ENCODE measurements at regions not wholly inside any gene's neighbourhood (a gene's known extent, or its start where the extent isn't known, plus 50 kb on each side); places are given as distances from the start of the nearest gene placed in this dataset.

DNA sequence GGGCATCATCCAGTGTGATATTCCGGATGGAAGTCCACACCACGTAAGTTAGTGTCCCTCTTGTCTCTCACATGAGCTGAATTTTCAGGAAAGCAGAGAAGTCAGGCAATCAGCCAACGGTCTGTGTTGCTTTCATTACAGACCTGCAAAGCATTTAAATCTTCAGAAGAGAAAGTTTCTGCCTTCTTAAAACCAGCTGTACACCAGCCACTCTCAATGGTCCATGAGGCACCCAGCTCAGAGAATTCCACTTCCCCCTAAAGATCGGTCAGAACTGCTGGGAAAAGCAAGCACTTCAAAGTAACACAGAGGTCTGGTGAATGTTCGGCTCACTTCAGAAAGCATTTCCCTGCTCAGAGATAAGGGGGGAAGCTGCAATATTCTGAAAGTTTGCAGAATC is 903.7 kb downstream of the EPHA3 start:
- H2AFZ ChIP-seq (ENCODE audit: low read length) = peak overlapping the region; percentile 82
- no peak overlapping the region for H3K27ac ChIP-seq (replicated peaks; ENCODE audit: low read length)
- no peak for DNase-seq (ENCODE audit: low spot score)
- no peak overlapping the region for H3K4me2 ChIP-seq (ENCODE audit: insufficient read depth, low read length, poor library complexity, severe bottlenecking)
- no peak overlapping the region for H2BK15ac ChIP-seq (ENCODE audit: low read length)
- no peaks in the 10 kb centered on the region for H3K27me3 ChIP-seq (ENCODE audit: control insufficient read depth in 3 of 3, insufficient read depth in 3 of 3, low read depth in 1 of 3, low read length in 3 of 3)
- no CpG with 5 or more reads among the region's 5 CpGs for WGBS, 2 donors (ENCODE audit: extremely low coverage in 2 of 2, insufficient read length in 2 of 2, insufficient replicate concordance in 1 of 2)
- no peak overlapping the region for H2BK12ac ChIP-seq (ENCODE audit: low read length)
- H3K4ac ChIP-seq (ENCODE audit: low read length) = no peak overlapping the region
- H2BK5ac ChIP-seq (ENCODE audit: low read length) = no peak overlapping the region
- H3K18ac ChIP-seq (ENCODE audit: low read length) = no peak overlapping the region
- no peaks in the 10 kb centered on the region for H3K79me1 ChIP-seq (ENCODE audit: low read depth, low read length)
- no peak overlapping the region for H3K23ac ChIP-seq (ENCODE audit: low read depth, low read length, poor library complexity)
- no peak overlapping the region for H3K9ac ChIP-seq (ENCODE audit: low read depth, low read length, poor library complexity)
- no peak overlapping the region for H3K4me3 ChIP-seq (ENCODE audit: low read length in 2 of 2)
- H3K36me3 ChIP-seq (replicated peaks in 1 of 2; ENCODE audit: control insufficient read depth in 2 of 2, insufficient read depth in 2 of 2, low read length in 2 of 2) = no peaks in the 10 kb centered on the region
- no peak overlapping the region for H2AK5ac ChIP-seq (ENCODE audit: low read depth, low read length)
- no peak overlapping the region for H3K14ac ChIP-seq (ENCODE audit: low read length)
- H3K4me1 ChIP-seq (ENCODE audit: control insufficient read depth in 2 of 2, insufficient read depth in 1 of 2, low read depth in 1 of 2, low read length in 2 of 2) = peaks cover 5 to 6% of the 10 kb centered on the region in 2 donors
- no peak overlapping the region for H4K8ac ChIP-seq (ENCODE audit: low read depth, low read length)
- no peak overlapping the region for H4K91ac ChIP-seq (ENCODE audit: low read depth, low read length, poor library complexity)
- H2BK120ac ChIP-seq (ENCODE audit: low read depth, low read length) = no peak overlapping the region
- H3K9me3 ChIP-seq (replicated peaks in 1 of 2; ENCODE audit: control insufficient read depth in 2 of 2, insufficient read depth in 1 of 2, low read depth in 1 of 2, low read length in 2 of 2) = peaks cover 0 to 10% of the 10 kb centered on the region in 2 donors

GRCh38 chr3:90011596-90011995 is 904.2 kb downstream of the EPHA3 start:
- Histone ChIP-seq H3K23ac (ENCODE audit: low read depth, low read length, poor library complexity) (no peak overlapping the region), H3K4ac (ENCODE audit: low read length) (no peak overlapping the region), H4K8ac (ENCODE audit: low read depth, low read length) (no peak overlapping the region), H3K4me2 (ENCODE audit: insufficient read depth, low read length, poor library complexity, severe bottlenecking) (no peak overlapping the region), H2BK120ac (ENCODE audit: low read depth, low read length) (no peak overlapping the region), H2BK15ac (ENCODE audit: low read length) (no peak overlapping the region), H3K27me3 (ENCODE audit: control insufficient read depth in 3 of 3, insufficient read depth in 3 of 3, low read depth in 1 of 3, low read length in 3 of 3) (no peaks in the 10 kb centered on the region), H3K14ac (ENCODE audit: low read length) (no peak overlapping the region), H3K79me1 (ENCODE audit: low read depth, low read length) (no peaks in the 10 kb centered on the region), H3K4me1 (ENCODE audit: control insufficient read depth in 2 of 2, insufficient read depth in 1 of 2, low read depth in 1 of 2, low read length in 2 of 2) (peaks cover 6 to 9% of the 10 kb centered on the region in 2 donors), H2BK12ac (ENCODE audit: low read length) (no peak overlapping the region), H2BK5ac (ENCODE audit: low read length) (no peak overlapping the region), H3K36me3 (replicated peaks in 1 of 2; ENCODE audit: control insufficient read depth in 2 of 2, insufficient read depth in 2 of 2, low read length in 2 of 2) (no peaks in the 10 kb centered on the region), H3K9ac (ENCODE audit: low read depth, low read length, poor library complexity) (no peak overlapping the region), H3K4me3 (ENCODE audit: low read length in 2 of 2) (no peak overlapping the region), H2AFZ (ENCODE audit: low read length) (peak overlapping the region; percentile 82), H2AK5ac (ENCODE audit: low read depth, low read length) (no peak overlapping the region), H3K27ac (replicated peaks; ENCODE audit: low read length) (no peak overlapping the region), H3K18ac (ENCODE audit: low read length) (no peak overlapping the region), H3K9me3 (replicated peaks in 1 of 2; ENCODE audit: control insufficient read depth in 2 of 2, insufficient read depth in 1 of 2, low read depth in 1 of 2, low read length in 2 of 2) (peaks cover 0 to 10% of the 10 kb centered on the region in 2 donors), H4K91ac (ENCODE audit: low read depth, low read length, poor library complexity) (no peak overlapping the region)
- no peak for DNase-seq (ENCODE audit: low spot score)
- WGBS, 2 donors (ENCODE audit: extremely low coverage in 2 of 2, insufficient read length in 2 of 2, insufficient replicate concordance in 1 of 2) = no CpG with 5 or more reads among the region's 4 CpGs

DNA sequence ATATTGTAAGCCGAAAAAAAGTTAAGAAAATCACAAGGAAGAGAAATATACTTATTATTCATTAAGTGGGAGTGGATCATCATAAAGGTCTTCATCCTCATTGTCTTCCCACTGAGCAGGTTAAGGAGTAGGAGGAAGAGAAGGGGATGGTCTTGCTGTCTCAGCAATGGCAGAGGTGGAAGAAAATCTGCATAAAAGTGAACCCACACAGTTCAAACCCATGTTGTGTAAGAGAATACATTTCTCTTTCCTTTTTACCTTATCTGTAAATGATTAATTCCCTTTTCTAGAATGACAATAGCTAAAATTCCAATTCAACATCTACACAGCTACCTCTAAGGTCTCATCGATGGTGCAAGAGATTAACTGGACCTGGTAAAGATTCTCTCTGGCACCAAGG is 904.6 kb downstream of the EPHA3 start:
- H3K18ac ChIP-seq (ENCODE audit: low read length) = no peak overlapping the region
- no peak overlapping the region for H3K27ac ChIP-seq (replicated peaks; ENCODE audit: low read length)
- H2BK12ac ChIP-seq (ENCODE audit: low read length) = no peak overlapping the region
- H4K91ac ChIP-seq (ENCODE audit: low read depth, low read length, poor library complexity) = no peak overlapping the region
- H2BK5ac ChIP-seq (ENCODE audit: low read length) = no peak overlapping the region
- H2AFZ ChIP-seq (ENCODE audit: low read length) = no peak overlapping the region
- no peak overlapping the region for H2BK120ac ChIP-seq (ENCODE audit: low read depth, low read length)
- WGBS, 2 donors (ENCODE audit: extremely low coverage in 2 of 2, insufficient read length in 2 of 2, insufficient replicate concordance in 1 of 2) = no CpG with 5 or more reads among the region's 2 CpGs
- H3K4me3 ChIP-seq (ENCODE audit: low read length in 2 of 2) = no peak overlapping the region
- no peak overlapping the region for H2BK15ac ChIP-seq (ENCODE audit: low read length)
- no peaks in the 10 kb centered on the region for H3K36me3 ChIP-seq (replicated peaks in 1 of 2; ENCODE audit: control insufficient read depth in 2 of 2, insufficient read depth in 2 of 2, low read length in 2 of 2)
- no peak overlapping the region for H2AK5ac ChIP-seq (ENCODE audit: low read depth, low read length)
- DNase-seq (ENCODE audit: low spot score) = no peak
- H3K23ac ChIP-seq (ENCODE audit: low read depth, low read length, poor library complexity) = no peak overlapping the region
- H3K4me1 ChIP-seq (ENCODE audit: control insufficient read depth in 2 of 2, insufficient read depth in 1 of 2, low read depth in 1 of 2, low read length in 2 of 2) = peaks cover 6 to 12% of the 10 kb centered on the region in 2 donors
- no peak overlapping the region for H3K4ac ChIP-seq (ENCODE audit: low read length)
- no peaks in the 10 kb centered on the region for H3K27me3 ChIP-seq (ENCODE audit: control insufficient read depth in 3 of 3, insufficient read depth in 3 of 3, low read depth in 1 of 3, low read length in 3 of 3)
- H3K79me1 ChIP-seq (ENCODE audit: low read depth, low read length) = no peaks in the 10 kb centered on the region
- H3K9me3 ChIP-seq (replicated peaks in 1 of 2; ENCODE audit: control insufficient read depth in 2 of 2, insufficient read depth in 1 of 2, low read depth in 1 of 2, low read length in 2 of 2) = peaks cover 0 to 10% of the 10 kb centered on the region in 2 donors
- H3K9ac ChIP-seq (ENCODE audit: low read depth, low read length, poor library complexity) = no peak overlapping the region
- no peak overlapping the region for H4K8ac ChIP-seq (ENCODE audit: low read depth, low read length)
- H3K4me2 ChIP-seq (ENCODE audit: insufficient read depth, low read length, poor library complexity, severe bottlenecking) = no peak overlapping the region
- H3K14ac ChIP-seq (ENCODE audit: low read length) = no peak overlapping the region

- Histone ChIP-seq H3K4me2 (ENCODE audit: insufficient read depth, low read length, poor library complexity, severe bottlenecking) (no peak overlapping the region), H3K9ac (ENCODE audit: low read depth, low read length, poor library complexity) (no peak overlapping the region), H3K79me1 (ENCODE audit: low read depth, low read length) (no peaks in the 10 kb centered on the region), H2BK15ac (ENCODE audit: low read length) (no peak overlapping the region), H3K9me3 (replicated peaks in 1 of 2; ENCODE audit: control insufficient read depth in 2 of 2, insufficient read depth in 1 of 2, low read depth in 1 of 2, low read length in 2 of 2) (peaks cover 0 to 14% of the 10 kb centered on the region in 2 donors), H2AK5ac (ENCODE audit: low read depth, low read length) (no peak overlapping the region), H4K8ac (ENCODE audit: low read depth, low read length) (no peak overlapping the region), H2BK120ac (ENCODE audit: low read depth, low read length) (no peak overlapping the region), H3K27ac (replicated peaks; ENCODE audit: low read length) (no peak overlapping the region), H3K36me3 (replicated peaks in 1 of 2; ENCODE audit: control insufficient read depth in 2 of 2, insufficient read depth in 2 of 2, low read length in 2 of 2) (no peaks in the 10 kb centered on the region), H2BK12ac (ENCODE audit: low read length) (no peak overlapping the region), H2BK5ac (ENCODE audit: low read length) (no peak overlapping the region), H3K23ac (ENCODE audit: low read depth, low read length, poor library complexity) (no peak overlapping the region), H3K4me3 (ENCODE audit: low read length in 2 of 2) (no peak overlapping the region), H3K14ac (ENCODE audit: low read length) (no peak overlapping the region), H3K18ac (ENCODE audit: low read length) (no peak overlapping the region), H3K4me1 (ENCODE audit: control insufficient read depth in 2 of 2, insufficient read depth in 1 of 2, low read depth in 1 of 2, low read length in 2 of 2) (peaks cover 3 to 12% of the 10 kb centered on the region in 2 donors), H3K27me3 (ENCODE audit: control insufficient read depth in 3 of 3, insufficient read depth in 3 of 3, low read depth in 1 of 3, low read length in 3 of 3) (no peaks in the 10 kb centered on the region), H4K91ac (ENCODE audit: low read depth, low read length, poor library complexity) (no peak overlapping the region), H2AFZ (ENCODE audit: low read length) (peak overlapping the region; percentile 63), H3K4ac (ENCODE audit: low read length) (no peak overlapping the region)
- WGBS, 2 donors (ENCODE audit: extremely low coverage in 2 of 2, insufficient read length in 2 of 2, insufficient replicate concordance in 1 of 2) = no CpG with 5 or more reads among the region's 4 CpGs
- no peak for DNase-seq (ENCODE audit: low spot score)
Observed at GRCh38 chr3:90015688-90016356, 908.4 kb downstream of the EPHA3 start.
